Endothelial cell of umbilical vein (primary cell): ENCODE measurements at regions not wholly inside any gene's neighbourhood (a gene's known extent, or its start where the extent isn't known, plus 50 kb on each side); places are given as distances from the start of the nearest gene placed in this dataset.

Source experiments
- BruUV-seq: library from RNA; stranded (reverse); fragments of 400-500 nt; replicated peaks from 2 replicates; lab custom pipeline; 2021; lab: Mats Ljungman, UMichigan
- CTCF ChIA-PET: fragments of 300-600, 350-600 bp; sonication (Branson Sonifier 250); formaldehyde crosslinking; loops from one replicate; lab custom pipeline; 2021; ENCODE audit warnings: antibody characterized with exemption, inconsistent platforms; lab: Charles Lee
- POLR2A ChIA-PET: fragments of 300-600, 350-600 bp; sonication (Branson Sonifier 250); formaldehyde crosslinking; loops from one replicate; lab custom pipeline; 2021; ENCODE audit warnings: antibody characterized with exemption, inconsistent platforms; lab: Charles Lee
- DNase-seq: peaks from one replicate; pipeline ENCODE4 v3.0.0-alpha.2; 2011; ENCODE audit warnings: low read depth, low spot score
- FAIRE-seq: peaks from 2 replicates; lab custom pipeline; 2011; peaks lifted over from hg19 to GRCh38; lab: Jason Lieb, UNC
- H2AFZ ChIP-seq: 2 replicates; pipeline ENCODE4 v1.6.0; 2012; ENCODE audit warnings: low read depth, low read length, control low read depth, inconsistent platforms
- H3K27ac ChIP-seq: 2 replicates; pipeline ENCODE4 v1.5.1; 2011; ENCODE audit warnings: low read depth, mild to moderate bottlenecking, control low read depth, low read length, moderate library complexity; ENCODE audit not compliant: insufficient read depth
- H3K27me3 ChIP-seq, 2 experiments: 2 replicates each; pipeline versions ENCODE4 v1.6.0 to v1.6.1; 2011; ENCODE audit warnings: low read length in 2 of 2, mixed read lengths in 1 of 2; ENCODE audit not compliant: control insufficient read depth in 2 of 2, insufficient read depth in 2 of 2
- H3K36me3 ChIP-seq, 2 experiments: 2 replicates in 1 of 2; 3 replicates in 1 of 2; pipeline ENCODE4 v1.5.1; 2011; ENCODE audit warnings: low read length in 2 of 2, mild to moderate bottlenecking in 1 of 2, moderate library complexity in 1 of 2; ENCODE audit not compliant: control insufficient read depth in 2 of 2, insufficient read depth in 2 of 2; ENCODE audit errors: extremely low read depth in 1 of 2
- H3K4me1 ChIP-seq: 3 replicates; pipeline ENCODE4 v1.5.1; 2011; ENCODE audit warnings: mild to moderate bottlenecking, low read length; ENCODE audit not compliant: control insufficient read depth, insufficient read depth; ENCODE audit errors: extremely low read depth
- H3K4me2 ChIP-seq: 2 replicates; pipeline ENCODE4 v1.6.1; 2011; ENCODE audit warnings: low read length, control low read depth, mixed read lengths; ENCODE audit not compliant: insufficient read depth
- H3K4me3 ChIP-seq, 3 experiments: fragments of 200-600 bp in 1 of 3; sonication (generic), shearing (Covaris generic) in 1 of 3; replicated peaks in 1 of 3; 2 replicates each; pipeline ENCODE4 v1.5.1; 2011 to 2016; ENCODE audit warnings: control low read depth in 3 of 3, low read length in 3 of 3, mild to moderate bottlenecking in 2 of 3, inconsistent platforms in 1 of 3, low read depth in 1 of 3, moderate library complexity in 1 of 3; ENCODE audit not compliant: insufficient read depth in 1 of 3
- H3K79me2 ChIP-seq: 2 replicates; pipeline ENCODE4 v1.6.0; 2012; ENCODE audit warnings: low read length, inconsistent platforms; ENCODE audit not compliant: control insufficient read depth, insufficient read depth
- H3K9ac ChIP-seq: replicated peaks from 2 replicates; pipeline ENCODE3; 2011; ENCODE audit warnings: low read length, control low read depth; ENCODE audit not compliant: insufficient read depth; ENCODE audit errors: extremely low read depth
- H3K9me1 ChIP-seq: replicated peaks from 3 replicates; pipeline ENCODE4 v1.6.0; 2011; ENCODE audit warnings: mild to moderate bottlenecking, low read length; ENCODE audit not compliant: control insufficient read depth, insufficient read depth; ENCODE audit errors: extremely low read depth
- H3K9me3 ChIP-seq: replicated peaks from 2 replicates; pipeline ENCODE4 v1.5.1; 2012; ENCODE audit warnings: low read length, inconsistent platforms; ENCODE audit not compliant: control insufficient read depth, insufficient read depth
- H4K20me1 ChIP-seq: replicated peaks from 2 replicates; pipeline ENCODE3; 2011; ENCODE audit warnings: mild to moderate bottlenecking, low read length; ENCODE audit not compliant: control insufficient read depth, insufficient read depth; ENCODE audit errors: extremely low read depth
- CTCF ChIP-seq, 2 donors: IDR thresholded peaks; 1 replicate in 1 of 2; 2 replicates in 1 of 2; pipeline ENCODE4 v1.5.1; 2011; ENCODE audit warnings: low read length in 2 of 2, mild to moderate bottlenecking in 2 of 2, moderate library complexity in 2 of 2, control low read depth in 1 of 2, inconsistent platforms in 1 of 2, low read depth in 1 of 2; ENCODE audit not compliant: insufficient read depth in 1 of 2; ENCODE audit errors: extremely low read depth in 1 of 2
- EZH2 ChIP-seq: IDR thresholded peaks from 2 replicates; pipeline ENCODE4 v1.6.1; 2012; ENCODE audit warnings: borderline replicate concordance, low read depth, mild to moderate bottlenecking, moderate library complexity, low read length, inconsistent platforms; ENCODE audit not compliant: severe bottlenecking
- FOS ChIP-seq: IDR thresholded peaks from 2 replicates; pipeline ENCODE4 v1.6.1; 2011; ENCODE audit warnings: mild to moderate bottlenecking, low read length, moderate library complexity, borderline replicate concordance; ENCODE audit not compliant: insufficient read depth
- GATA2 ChIP-seq: IDR thresholded peaks from 2 replicates; pipeline ENCODE4 v1.7.0; 2011; ENCODE audit warnings: low read depth, mild to moderate bottlenecking, moderate library complexity, mixed read lengths, low read length; ENCODE audit not compliant: insufficient read length, insufficient read depth
- JUN ChIP-seq: IDR thresholded peaks from 2 replicates; pipeline ENCODE4 v1.6.1; 2011; ENCODE audit warnings: borderline replicate concordance, low read depth; ENCODE audit not compliant: insufficient read length, insufficient read depth
- MAX ChIP-seq: IDR thresholded peaks from 2 replicates; pipeline ENCODE4 v1.6.1; 2011; ENCODE audit not compliant: insufficient read depth, insufficient read length
- MYC ChIP-seq: IDR thresholded peaks from one replicate; pipeline ENCODE4 v1.6.1; 2011; ENCODE audit warnings: mild to moderate bottlenecking, low read depth, low read length
- POLR2A ChIP-seq: IDR thresholded peaks from 2 replicates; pipeline ENCODE4 v1.6.1; 2012; ENCODE audit warnings: low read depth, mild to moderate bottlenecking, control low read depth, low read length
- POLR2AphosphoS5 ChIP-seq: IDR thresholded peaks from 2 replicates; pipeline ENCODE4 v1.6.1; 2012; ENCODE audit warnings: low read depth, mild to moderate bottlenecking, control low read depth, low read length, moderate library complexity; ENCODE audit not compliant: insufficient read depth
- dilution Hi-C: fragments of 300-500 bp; cut with MboI; formaldehyde crosslinking; loops from one replicate; pipeline ENCODE4 v1.15.0; 2019; ENCODE audit warnings: low sequenced_read_pairs; ENCODE audit not compliant: extremely low pct_ligation_motif_present
- intact Hi-C: fragments of 100-400 bp; cut with micrococcal nuclease; formaldehyde crosslinking; loops from one replicate; pipeline ENCODE4 v1.10.0; 2022

- no peak for DNase-seq
Observed at GRCh38 chr3:43794776-43795175, 104.0 kb downstream of the ABHD5 start.

More at GRCh38 chr3:43794776-43795175, 104.0 kb downstream of the ABHD5 start:
- FAIRE-seq = no peak
- TF ChIP-seq POLR2A (no peak), POLR2AphosphoS5 (no peak), MAX (no peak), MYC (no peak), CTCF (IDR thresholded peaks at IDR 0.05; ENCODE audit: extremely low read depth in 1 of 2, insufficient read depth in 1 of 2, low read depth in 1 of 2, low read length in 2 of 2) (no peak), JUN (no peak), FOS (no peak), EZH2 (no peak), GATA2 (no peak)
- Histone ChIP-seq H2AFZ (no peak overlapping the region), H3K79me2 (no peaks in the 10 kb centered on the region), H4K20me1 (no peaks in the 10 kb centered on the region), H3K9me3 (no peaks in the 10 kb centered on the region), H3K9me1 (no peaks in the 10 kb centered on the region), H3K4me1 (no peaks in the 10 kb centered on the region), H3K4me2 (no peak overlapping the region), H3K27me3 (peaks cover 11 to 15% of the 10 kb centered on the region in 2 experiments), H3K36me3 (no peaks in the 10 kb centered on the region), H3K9ac (no peak overlapping the region), H3K4me3 (no peak overlapping the region), H3K27ac (no peak overlapping the region)
- ChIA-PET CTCF (no interaction called here), POLR2A (no interaction called here)
- no TSS peak for BruUV-seq
- dilution Hi-C loops = no loop called here
- intact Hi-C loops = no loop called here
